ENCODE measurements at regions not wholly inside any gene's neighbourhood (a gene's known extent, or its start where the extent isn't known, plus 50 kb on each side); places are given as distances from the start of the nearest gene placed in this dataset.

DNA sequence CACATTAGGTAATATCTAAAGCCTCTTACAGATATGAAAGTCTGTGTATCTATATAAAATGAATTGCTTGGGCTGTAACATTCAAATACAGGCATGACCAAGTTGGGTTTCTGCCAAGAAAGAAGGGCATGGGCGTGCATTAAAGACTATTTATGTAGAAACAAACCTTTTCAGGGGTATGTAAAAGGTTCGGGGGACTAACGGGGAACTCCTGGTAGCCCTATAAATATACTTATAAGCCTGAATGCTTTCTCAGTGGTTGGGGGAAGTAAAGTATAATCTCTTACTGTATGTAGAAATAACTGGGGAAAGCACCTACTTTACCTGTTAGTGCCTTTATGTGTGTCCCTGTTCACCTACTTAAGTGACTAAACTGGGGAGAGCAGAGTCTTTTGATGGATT lies 154.5 kb upstream of the TBL1XR1 start:
- Histone ChIP-seq H4K8ac (ENCODE audit: extremely low read depth, insufficient read depth, low read length) (no peak overlapping the region), H3K4me3 (ENCODE audit: extremely low read depth in 1 of 4, insufficient read depth in 2 of 4, low read depth in 3 of 4, low read length in 4 of 4) (no peak overlapping the region), H4K91ac (replicated peaks; ENCODE audit: insufficient read length, low read length) (no peak overlapping the region), H3K14ac (ENCODE audit: insufficient read length) (no peak overlapping the region), H2AFZ (ENCODE audit: low read length) (no peak overlapping the region), H4K5ac (ENCODE audit: insufficient read length, low read depth, low read length) (no peak overlapping the region), H3K79me1 (ENCODE audit: low read depth, low read length) (no peaks in the 10 kb centered on the region), H2BK15ac (ENCODE audit: low read length) (no peak overlapping the region), H4K20me1 (replicated peaks in 1 of 2; ENCODE audit: control insufficient read depth in 1 of 2, insufficient read depth in 2 of 2, low read length in 2 of 2) (no peaks in the 10 kb centered on the region), H3K27me3 (replicated peaks in 1 of 4; ENCODE audit: control insufficient read depth in 3 of 4, extremely low read depth in 1 of 4, insufficient read depth in 3 of 4, low read length in 3 of 4) (peaks cover 1 to 14% (median 9%) of the 10 kb centered on the region in 4 experiments; a peak in 6 of 7 replicates), H3K9ac (replicated peaks in 1 of 4; ENCODE audit: extremely low read depth in 1 of 4, low read depth in 3 of 4, low read length in 3 of 4) (no peak overlapping the region), H3K4me2 (ENCODE audit: insufficient read depth in 1 of 2, low read depth in 2 of 2, low read length in 2 of 2) (no peak overlapping the region), H3K36me3 (ENCODE audit: control insufficient read depth in 2 of 4, insufficient read depth in 4 of 4, low read length in 3 of 4) (no peaks in the 10 kb centered on the region), H3K4ac (replicated peaks; ENCODE audit: insufficient read length, low read depth, low read length) (no peak overlapping the region), H3K9me3 (ENCODE audit: insufficient read depth in 2 of 2, low read depth in 1 of 2, low read length in 1 of 2) (no peaks in the 10 kb centered on the region), H3K4me1 (replicated peaks in 1 of 4; ENCODE audit: control insufficient read depth in 3 of 4, insufficient read depth in 4 of 4, low read length in 3 of 4) (no peaks in the 10 kb centered on the region), H2BK5ac (ENCODE audit: low read depth, low read length) (no peak overlapping the region), H3K23ac (ENCODE audit: insufficient read length) (no peak overlapping the region), H3K23me2 (ENCODE audit: low read depth, low read length) (no peaks in the 10 kb centered on the region), H2BK120ac (replicated peaks; ENCODE audit: low read depth, low read length) (no peak overlapping the region), H2BK12ac (ENCODE audit: low read depth, low read length) (no peak overlapping the region), H3K56ac (replicated peaks; ENCODE audit: insufficient read length, low read depth, low read length) (no peak overlapping the region), H3K79me2 (ENCODE audit: control insufficient read depth in 1 of 2, insufficient read depth in 2 of 2, low read length in 2 of 2) (no peaks in the 10 kb centered on the region), H3K18ac (ENCODE audit: extremely low read depth, low read length) (no peak overlapping the region), H2AK5ac (ENCODE audit: low read depth, low read length) (no peak overlapping the region), H3K27ac (ENCODE audit: low read depth, low read length) (no peak overlapping the region), H2BK20ac (ENCODE audit: low read length) (no peak overlapping the region)
- ChIA-PET CTCF (ENCODE audit: partially characterized antibody) (no interaction called here), POLR2A (ENCODE audit: partially characterized antibody) (no interaction called here)
- DNase-seq (ENCODE audit: low read depth in 1 of 2, low spot score in 2 of 2) (no peak), FAIRE-seq (no peak)
- TF ChIP-seq TAF1 (IDR thresholded peaks at IDR 0.05; ENCODE audit: low read depth, low read length): no peak
- no peak for TF ChIP-seq BRCA1 (IDR thresholded peaks at IDR 0.05; ENCODE audit: low read depth, low read length)
- TF ChIP-seq KDM4A (IDR thresholded peaks at IDR 0.05; ENCODE audit: low read depth, low read length, severe bottlenecking): no peak
- TF ChIP-seq RBBP5 (IDR thresholded peaks at IDR 0.05; ENCODE audit: borderline replicate concordance, low read depth, low read length): no peak
- TF ChIP-seq TBP (IDR thresholded peaks at IDR 0.05; ENCODE audit: low read depth, low read length): no peak
- TF ChIP-seq MAFK (IDR thresholded peaks at IDR 0.05; ENCODE audit: low read depth, low read length): no peak
- no peak for TF ChIP-seq SAP30 (IDR thresholded peaks at IDR 0.05; ENCODE audit: insufficient read depth, insufficient replicate concordance, low read length)
- no peak for TF ChIP-seq SP2 (IDR thresholded peaks at IDR 0.05; ENCODE audit: low read length)
- TF ChIP-seq TEAD4 (IDR thresholded peaks at IDR 0.05; ENCODE audit: low read depth, low read length): no peak
- no peak for TF ChIP-seq SIN3A (conservative IDR thresholded peaks at IDR 0.05 in 1 of 2, IDR thresholded peaks at IDR 0.05 in 1 of 2; ENCODE audit: low read depth in 1 of 2, low read length in 2 of 2)
- no peak for TF ChIP-seq RNF2 (IDR thresholded peaks at IDR 0.05; ENCODE audit: borderline replicate concordance, low read depth, low read length, missing control alignments, poor library complexity, severe bottlenecking)
- no peak for TF ChIP-seq SP4 (IDR thresholded peaks at IDR 0.05; ENCODE audit: low read length)
- TF ChIP-seq CHD1 (IDR thresholded peaks at IDR 0.05; ENCODE audit: low read depth, low read length): no peak
- WGBS, 2 experiments (ENCODE audit: extremely low coverage in 1 of 2, insufficient coverage in 1 of 2, insufficient read length in 1 of 2, insufficient replicate concordance in 2 of 2, low coverage in 1 of 2, low lambda C conversion rate in 2 of 2, missing lambda C conversion rate in 1 of 2): 90% methylated on average over 3 of the region's 3 CpGs; no CpG with 5 or more reads in 1 of the 2 experiments
